NCI-H226 (cell line): ENCODE measurements at regions not wholly inside any gene's neighbourhood (a gene's known extent, or its start where the extent isn't known, plus 50 kb on each side); places are given as distances from the start of the nearest gene placed in this dataset.
"Not testable (repeated sequence)": the region's sequence is repeated elsewhere in the genome, so short reads cannot be mapped to it uniquely, and the experiment has no call there.

Experiments used
- DNase-seq: peaks from one replicate; pipeline ENCODE4 v3.0.0-alpha.2; 2015

DNA sequence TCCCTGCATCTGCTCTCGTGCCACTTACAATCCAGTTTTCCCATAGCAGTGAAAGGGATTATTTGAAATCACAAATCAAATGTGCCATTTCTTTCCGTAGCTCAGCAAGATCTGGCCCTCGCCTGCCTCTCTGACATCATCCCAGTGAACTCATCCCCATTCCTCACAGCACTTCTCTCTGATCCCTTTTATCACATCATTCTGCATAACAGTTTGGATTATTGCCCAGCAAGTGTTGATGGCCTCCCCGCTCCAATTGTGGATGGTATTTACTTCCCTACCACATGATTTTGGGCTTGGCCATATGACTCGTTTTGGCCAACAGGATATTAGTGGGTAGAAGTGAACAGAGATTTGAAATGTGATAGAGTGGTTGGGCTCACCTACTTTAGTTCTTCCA lies 185.0 kb downstream of the NPIPA7 start:
- DNase-seq = not testable (repeated sequence)

DNA sequence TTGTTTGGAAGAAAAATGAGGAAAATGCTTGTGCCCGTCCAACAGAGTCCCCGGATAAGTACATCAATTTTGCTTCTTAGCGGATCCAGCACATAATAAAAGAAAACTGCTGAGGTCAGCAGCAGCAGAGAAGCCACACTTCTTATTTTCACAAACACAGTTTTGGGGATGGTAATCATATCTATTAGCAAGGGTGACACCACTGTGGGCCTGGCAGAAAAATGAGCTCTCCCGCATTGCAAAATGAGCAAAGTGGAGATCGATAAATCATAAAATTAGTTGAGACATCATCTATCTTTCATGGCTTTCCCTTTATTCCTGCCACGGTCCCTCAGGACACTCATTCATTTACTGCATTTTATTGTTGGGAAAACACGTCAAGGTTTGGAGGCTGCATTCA lies 186.4 kb downstream of the NPIPA7 start:
- not testable (repeated sequence) for DNase-seq

DNA sequence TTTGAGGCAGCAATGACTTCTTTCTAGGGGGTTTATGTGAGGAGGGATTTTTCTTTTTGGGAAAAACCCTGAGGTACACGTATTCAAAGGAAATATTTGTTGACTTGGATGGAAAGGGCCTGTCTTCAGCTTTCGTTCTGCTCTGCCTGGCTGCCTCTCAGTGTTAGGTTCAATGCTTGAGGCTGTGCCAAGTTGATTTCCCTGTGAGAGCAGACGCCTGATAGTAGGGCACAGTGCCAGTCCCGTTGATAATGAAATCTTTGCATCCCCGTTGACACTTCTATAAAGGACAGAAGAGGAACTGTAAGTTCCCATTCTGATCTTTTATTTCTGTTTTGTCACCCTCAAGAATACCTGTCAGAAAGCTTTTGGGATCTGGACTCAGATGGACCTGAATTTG lies 191.1 kb downstream of the NPIPA7 start:
- DNase-seq = not testable (repeated sequence)

DNA sequence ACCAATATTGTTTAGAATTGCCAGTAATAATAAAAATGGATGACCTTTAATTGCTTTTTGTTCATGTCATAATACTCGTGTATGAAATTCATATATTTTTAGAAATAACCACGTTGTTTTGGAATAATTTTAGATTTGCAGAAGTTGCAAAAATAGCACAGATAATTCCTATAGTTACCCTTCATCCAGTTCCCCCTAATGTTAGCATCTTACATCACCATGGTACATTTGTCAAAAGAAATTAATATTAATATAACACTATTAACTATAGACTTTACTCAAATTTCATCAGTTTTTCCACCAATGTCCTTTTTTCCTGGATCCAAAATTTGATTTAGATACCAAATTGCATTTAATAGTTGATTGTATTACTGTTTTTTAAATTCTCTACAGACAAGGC lies 191.9 kb downstream of the NPIPA7 start:
- DNase-seq = not testable (repeated sequence)

GRCh38 chr16:16572130-16572774 lies 193.3 kb downstream of the NPIPA7 start:
- DNase-seq = not testable (repeated sequence)

DNA sequence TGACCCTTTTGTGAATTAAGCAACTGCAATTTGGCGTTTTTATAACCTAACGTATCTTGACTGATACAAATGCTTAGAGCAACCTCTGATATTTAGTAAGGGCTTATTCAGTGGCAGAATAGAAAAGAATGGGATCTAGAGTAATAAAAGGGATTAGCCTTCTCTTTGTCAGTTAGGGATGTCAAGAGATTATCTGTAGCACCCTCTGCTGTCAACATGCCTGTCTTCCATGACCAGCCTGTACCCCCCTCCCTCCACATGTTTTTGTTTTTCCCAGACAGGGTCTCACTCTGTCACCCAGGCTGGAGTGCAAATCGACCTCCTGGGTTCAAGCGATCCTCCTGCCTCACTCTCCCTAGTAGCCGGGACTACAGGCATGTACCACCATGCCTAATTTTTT lies 198.1 kb downstream of the NPIPA7 start:
- DNase-seq = not testable (repeated sequence)

DNA sequence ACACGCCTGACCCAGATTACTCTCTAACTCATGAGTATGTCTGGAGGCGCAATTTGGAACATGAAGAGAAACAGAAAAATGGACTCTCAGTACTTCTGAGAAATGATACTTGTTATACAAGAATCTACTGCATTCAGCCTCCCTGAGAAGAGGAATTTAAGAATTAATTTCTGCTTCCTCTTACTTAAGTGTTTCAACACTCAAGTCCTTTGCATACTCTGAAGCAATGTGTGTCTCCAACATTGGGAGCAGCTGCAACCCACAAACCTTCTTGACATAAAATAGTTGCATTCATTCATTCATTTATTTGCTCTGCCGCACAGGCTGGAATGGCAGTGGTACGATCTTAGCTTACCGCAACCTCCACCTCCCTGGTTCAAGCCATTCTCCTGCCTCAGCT lies 199.8 kb downstream of the NPIPA7 start:
- no peak for DNase-seq

DNA sequence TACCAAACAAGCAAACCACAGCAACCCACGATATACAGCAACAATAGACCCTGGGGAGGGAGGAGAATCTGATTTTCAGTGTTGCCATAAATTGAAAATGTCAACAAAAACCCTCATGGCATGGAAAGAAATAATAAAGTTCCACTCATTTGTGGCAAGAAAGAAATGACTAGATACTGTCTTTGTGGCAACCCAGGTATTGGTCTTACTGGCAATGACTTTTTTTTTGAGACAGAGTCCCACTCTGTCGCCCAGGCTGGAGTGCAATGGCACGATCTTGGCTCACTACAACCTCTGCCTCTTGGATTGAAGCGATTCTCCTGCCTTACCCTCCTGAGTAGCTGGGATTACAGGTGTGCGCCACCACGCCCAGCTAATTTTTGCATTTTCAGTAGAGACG lies 204.0 kb downstream of the NPIPA7 start:
- DNase-seq = not testable (repeated sequence)

DNA sequence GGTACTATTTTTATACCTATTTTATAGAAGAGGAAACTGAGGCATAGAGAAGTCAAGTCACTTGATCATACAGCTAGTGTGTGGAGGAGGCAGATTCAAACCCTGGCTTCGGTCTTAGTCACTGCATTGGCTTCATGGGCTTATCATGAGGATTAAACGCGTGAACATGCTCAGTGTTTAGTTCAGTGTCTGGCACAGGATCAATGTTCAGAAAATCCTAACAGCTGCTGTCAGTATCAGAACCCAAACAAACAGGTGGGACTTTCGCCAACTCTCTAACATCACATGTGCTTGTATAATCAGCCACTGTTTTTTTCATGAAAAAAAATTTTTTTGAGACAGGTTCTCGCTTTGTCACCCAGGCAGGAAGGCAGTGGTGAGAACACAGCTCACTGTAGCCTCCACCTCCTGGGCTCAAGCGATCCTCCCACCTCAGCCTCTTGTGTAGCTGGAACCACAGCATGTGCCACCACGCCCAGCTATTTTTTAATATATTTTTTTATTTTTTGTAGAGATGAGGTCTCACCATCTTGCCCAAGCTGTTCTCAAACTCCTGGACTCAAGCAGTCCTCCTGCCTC lies 207.2 kb downstream of the NPIPA7 start:
- not testable (repeated sequence) for DNase-seq

DNA sequence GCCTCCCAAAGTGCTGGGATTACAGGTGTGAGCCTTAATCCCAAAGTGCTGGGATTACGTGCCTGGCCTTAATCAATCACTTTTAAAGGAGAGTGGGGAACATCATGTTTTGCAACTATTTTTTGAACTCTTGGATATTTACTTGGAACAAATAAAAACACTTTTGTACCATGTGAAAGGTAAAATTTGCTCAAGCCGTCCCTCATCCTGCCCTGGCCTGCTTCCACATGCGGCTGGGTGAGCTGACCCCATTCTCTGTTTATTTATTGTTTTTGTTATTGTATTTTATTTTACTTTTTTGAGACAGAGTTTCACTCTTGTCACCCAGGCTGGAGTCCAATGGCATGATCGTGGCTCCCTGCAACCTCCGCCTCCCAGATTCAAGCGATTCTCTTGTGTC lies 208.0 kb downstream of the NPIPA7 start:
- not testable (repeated sequence) for DNase-seq

DNA sequence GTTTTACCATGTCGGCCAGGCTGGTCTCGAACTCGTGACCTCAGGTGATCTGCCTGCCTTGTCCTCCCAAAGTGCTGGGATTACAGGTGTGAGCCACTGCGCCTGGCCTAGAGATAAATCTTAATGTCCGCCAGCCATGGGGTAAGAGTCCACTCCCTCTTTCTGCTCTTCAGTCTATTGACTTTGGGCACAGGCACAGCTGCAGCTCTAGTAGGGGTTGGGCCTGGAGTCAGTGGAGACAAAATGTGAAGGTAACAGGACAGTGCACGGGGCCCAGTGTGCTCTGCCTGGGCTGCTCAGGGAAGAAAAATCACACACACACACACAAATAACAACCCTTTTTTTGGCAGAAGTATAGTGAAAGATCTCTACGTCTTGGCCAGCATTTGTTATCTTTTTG lies 209.5 kb downstream of the NPIPA7 start:
- not testable (repeated sequence) for DNase-seq

DNA sequence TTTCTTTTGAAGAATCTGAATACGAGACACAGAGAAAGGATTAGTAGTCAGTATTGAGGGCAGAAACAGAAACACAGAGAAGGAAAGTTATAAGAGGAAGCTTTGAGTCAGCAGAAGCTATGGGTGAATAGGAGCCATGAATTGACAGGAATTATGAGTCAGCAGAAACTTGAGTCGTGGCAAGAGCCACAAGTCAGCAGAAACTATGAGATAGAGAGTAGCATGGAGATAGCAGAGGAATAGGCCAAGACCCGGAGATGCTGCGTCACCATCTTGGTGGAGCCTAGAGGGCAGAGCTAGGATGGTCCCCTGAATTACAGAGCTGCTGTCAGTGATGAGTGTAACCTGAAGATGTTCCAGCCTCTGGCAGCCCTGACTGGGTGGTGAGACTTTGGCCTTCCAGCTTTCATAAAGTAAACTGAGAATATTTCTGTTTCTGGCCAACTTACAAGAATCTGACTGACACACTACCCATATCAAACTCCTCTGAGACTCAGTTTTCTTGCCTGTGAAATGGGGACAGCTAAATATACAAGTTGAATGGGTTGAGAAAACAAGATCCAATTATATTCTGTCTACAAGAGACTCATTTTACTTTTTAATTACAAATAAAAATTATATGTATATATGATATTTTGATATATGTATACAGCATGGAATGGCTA lies 211.8 kb downstream of the NPIPA7 start:
- not testable (repeated sequence) for DNase-seq

DNA sequence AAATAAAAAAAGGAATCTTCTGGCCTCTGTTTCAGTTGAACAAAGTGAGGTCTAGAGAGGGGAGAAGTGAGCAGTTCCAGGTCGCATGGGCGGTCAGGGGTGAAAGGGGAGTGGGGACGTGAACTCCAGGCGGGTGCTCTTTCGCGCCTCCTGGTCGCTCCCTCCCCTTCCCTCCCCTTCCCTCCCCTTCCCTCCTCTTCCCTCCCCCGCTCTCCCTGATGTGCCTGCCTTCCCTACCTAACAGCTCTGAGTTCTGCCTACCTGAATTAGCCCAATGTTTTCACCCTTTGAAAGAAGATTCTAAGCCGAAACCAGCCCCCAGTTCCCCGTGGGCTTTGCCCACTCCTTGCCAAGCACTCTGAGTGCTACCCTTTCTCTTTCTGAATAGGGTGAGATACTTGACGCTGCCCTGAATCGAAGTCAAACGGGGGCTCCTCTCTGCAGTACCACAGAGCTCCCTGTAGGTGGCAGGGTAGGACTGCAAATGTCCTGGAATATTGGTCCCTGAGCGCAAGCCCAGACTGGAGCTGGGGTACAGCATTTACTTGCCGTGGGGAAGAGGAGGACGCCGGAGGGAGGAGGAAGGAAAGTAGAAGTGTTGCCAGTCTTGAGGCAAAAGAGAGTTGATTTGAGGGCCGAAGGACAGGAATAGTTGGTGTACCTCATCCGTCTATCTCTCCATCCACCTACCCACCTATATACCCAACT lies 214.4 kb downstream of the NPIPA7 start:
- not testable (repeated sequence) for DNase-seq

DNA sequence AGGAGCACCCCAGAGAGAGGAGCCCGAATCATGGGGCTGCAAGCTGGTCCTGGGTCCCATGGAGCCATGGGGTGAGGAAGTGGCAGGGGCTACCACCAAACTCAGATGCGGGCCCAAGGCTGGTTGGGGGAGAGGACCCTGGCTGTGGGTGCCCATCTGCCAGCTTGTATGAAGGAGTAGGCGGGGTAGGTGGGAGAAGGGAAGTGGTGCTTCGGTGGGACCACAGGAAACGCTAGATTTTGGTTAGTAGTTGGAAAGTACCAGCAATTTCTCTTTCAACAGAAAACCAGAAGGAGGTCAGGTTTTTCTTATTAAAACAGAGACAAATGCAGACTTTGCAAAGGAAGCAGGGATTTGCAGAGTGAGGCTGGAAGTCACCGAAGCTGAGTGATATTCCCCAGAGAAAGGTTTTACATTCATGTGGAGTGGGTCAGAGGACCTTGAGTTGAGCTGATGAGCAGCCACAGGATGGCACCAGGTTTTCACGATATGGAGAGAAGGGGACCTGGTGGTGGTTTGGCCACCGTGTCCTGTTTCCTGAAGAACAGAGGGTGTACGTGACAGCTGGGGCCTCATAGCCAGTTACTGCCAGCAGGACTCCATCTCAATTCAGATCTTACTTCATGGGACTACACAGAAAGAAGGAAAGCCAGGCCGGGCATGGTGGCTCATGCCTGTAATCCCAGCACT lies 216.2 kb downstream of the NPIPA7 start:
- not testable (repeated sequence) for DNase-seq

GRCh38 chr16:16601239-16601638 lies 222.3 kb downstream of the NPIPA7 start:
- DNase-seq = not testable (repeated sequence)

GRCh38 chr16:16607401-16608082 lies 228.6 kb downstream of the NPIPA7 start:
- not testable (repeated sequence) for DNase-seq

- DNase-seq = not testable (repeated sequence)
Measured at GRCh38 chr16:16609627-16610026, 230.7 kb downstream of the NPIPA7 start.

- DNase-seq = not testable (repeated sequence)
Measured at GRCh38 chr16:16610389-16610967, 231.5 kb downstream of the NPIPA7 start.

DNA sequence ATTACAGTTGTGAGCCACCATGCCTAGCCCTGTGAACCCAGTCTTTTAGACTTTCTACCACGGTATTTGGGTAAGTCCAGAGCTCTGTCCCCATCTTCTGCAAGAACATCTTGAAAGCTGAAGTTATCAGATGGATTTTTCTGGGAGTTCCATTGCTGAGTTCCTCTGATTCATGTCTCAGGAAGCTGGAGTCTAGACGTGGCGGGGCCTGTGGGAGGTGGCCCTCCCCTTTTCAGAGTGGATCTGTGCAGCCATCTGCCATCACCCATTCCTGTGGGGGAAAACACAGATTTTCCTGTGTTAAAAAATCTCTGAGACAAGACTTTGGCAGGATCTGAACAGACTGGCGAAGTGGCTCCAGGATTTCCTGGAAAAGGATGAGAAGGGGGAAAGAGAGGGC lies 234.3 kb downstream of the NPIPA7 start:
- DNase-seq = not testable (repeated sequence)

DNA sequence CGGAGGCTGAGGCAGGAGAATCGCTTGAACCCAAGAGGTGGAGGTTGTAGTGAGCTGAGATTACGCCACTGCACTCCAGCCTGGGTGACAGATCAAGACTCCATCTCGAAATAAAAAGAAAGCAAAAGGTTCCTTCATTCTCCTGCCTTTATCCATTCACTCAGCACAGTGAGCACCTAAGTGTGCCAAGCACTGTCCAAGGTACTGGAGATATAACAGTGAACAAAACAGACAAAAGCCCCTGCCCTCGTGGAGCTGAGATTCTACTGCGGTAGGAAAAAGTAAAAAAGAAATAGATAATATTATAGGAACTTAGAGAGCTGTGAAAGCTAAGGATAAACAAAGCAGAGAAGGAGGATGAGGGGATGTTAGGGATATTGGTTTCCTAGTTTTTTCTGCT lies 235.5 kb downstream of the NPIPA7 start:
- DNase-seq = not testable (repeated sequence)

GRCh38 chr16:16618963-16619465 lies 240.1 kb downstream of the NPIPA7 start:
- not testable (repeated sequence) for DNase-seq

DNA sequence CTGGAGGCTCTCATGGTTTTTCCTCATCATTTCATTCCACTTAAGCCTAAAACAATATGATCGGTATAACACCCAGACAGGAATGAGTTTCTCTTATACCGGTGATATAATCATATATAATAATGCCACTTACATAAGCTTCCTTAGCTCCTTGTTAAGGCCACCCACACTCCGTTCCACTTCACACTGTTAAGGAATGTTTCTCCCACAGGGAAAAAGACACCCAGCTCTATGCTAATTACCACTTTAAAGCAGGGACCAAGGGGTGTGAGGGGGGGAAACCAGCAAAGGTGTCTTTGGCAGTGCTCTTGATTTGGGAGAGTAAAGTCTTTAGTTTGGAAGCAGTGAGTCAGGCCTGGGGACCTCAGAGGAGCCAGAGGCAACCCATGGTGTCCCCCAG lies 245.4 kb downstream of the NPIPA7 start:
- not testable (repeated sequence) for DNase-seq
